Peyer's patch (tissue), 4 donors: ENCODE measurements at regions not wholly inside any gene's neighbourhood (a gene's known extent, or its start where the extent isn't known, plus 50 kb on each side); places are given as distances from the start of the nearest gene placed in this dataset.

Experiments
- POLR2A ChIP-seq, 2 donors: fragments of 450-650 bp; IDR thresholded peaks; one replicate each; pipeline ENCODE4 v1.5.1; 2017; ENCODE audit warnings: antibody characterized with exemption in 2 of 2, mild to moderate bottlenecking in 2 of 2, moderate library complexity in 2 of 2
- TF ChIP-seq, protein P1 (sequence below), 6 experiments: fragments of 450-650 bp in 4 of 6; fragments of 200-600 bp in 2 of 6; sonication (generic) in 1 of 6; IDR thresholded peaks; one replicate each; pipeline ENCODE4 v1.5.1; 2017 to 2019; ENCODE audit warnings: antibody characterized with exemption in 6 of 6, mild to moderate bottlenecking in 3 of 6, moderate library complexity in 1 of 6

DNA sequence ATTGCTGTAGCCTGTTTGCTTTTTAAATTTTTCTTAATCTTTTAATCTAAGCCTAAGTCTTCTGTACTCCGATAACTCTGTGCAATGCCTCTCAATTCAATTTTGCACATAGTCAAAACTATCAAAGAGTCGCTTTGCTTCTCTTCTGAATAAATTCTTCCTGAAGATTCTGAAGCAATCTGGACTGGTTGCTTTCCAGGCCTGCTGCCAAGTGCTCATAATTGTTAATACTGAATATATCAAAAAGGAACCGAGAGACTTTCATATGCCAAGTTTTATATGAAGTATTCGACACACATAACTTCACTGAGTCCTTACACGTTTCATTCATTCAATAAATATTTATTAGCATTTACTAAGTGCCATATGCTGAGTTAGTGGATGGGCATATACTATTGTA, 91.3 kb downstream of the EDNRB start:
- TF ChIP-seq, protein P1, sequence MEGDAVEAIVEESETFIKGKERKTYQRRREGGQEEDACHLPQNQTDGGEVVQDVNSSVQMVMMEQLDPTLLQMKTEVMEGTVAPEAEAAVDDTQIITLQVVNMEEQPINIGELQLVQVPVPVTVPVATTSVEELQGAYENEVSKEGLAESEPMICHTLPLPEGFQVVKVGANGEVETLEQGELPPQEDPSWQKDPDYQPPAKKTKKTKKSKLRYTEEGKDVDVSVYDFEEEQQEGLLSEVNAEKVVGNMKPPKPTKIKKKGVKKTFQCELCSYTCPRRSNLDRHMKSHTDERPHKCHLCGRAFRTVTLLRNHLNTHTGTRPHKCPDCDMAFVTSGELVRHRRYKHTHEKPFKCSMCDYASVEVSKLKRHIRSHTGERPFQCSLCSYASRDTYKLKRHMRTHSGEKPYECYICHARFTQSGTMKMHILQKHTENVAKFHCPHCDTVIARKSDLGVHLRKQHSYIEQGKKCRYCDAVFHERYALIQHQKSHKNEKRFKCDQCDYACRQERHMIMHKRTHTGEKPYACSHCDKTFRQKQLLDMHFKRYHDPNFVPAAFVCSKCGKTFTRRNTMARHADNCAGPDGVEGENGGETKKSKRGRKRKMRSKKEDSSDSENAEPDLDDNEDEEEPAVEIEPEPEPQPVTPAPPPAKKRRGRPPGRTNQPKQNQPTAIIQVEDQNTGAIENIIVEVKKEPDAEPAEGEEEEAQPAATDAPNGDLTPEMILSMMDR (IDR thresholded peaks at IDR 0.05): no peak
- TF ChIP-seq POLR2A (IDR thresholded peaks at IDR 0.05): no peak
